ENCODE measurements at regions not wholly inside any gene's neighbourhood (a gene's known extent, or its start where the extent isn't known, plus 50 kb on each side); places are given as distances from the start of the nearest gene placed in this dataset.

DNA sequence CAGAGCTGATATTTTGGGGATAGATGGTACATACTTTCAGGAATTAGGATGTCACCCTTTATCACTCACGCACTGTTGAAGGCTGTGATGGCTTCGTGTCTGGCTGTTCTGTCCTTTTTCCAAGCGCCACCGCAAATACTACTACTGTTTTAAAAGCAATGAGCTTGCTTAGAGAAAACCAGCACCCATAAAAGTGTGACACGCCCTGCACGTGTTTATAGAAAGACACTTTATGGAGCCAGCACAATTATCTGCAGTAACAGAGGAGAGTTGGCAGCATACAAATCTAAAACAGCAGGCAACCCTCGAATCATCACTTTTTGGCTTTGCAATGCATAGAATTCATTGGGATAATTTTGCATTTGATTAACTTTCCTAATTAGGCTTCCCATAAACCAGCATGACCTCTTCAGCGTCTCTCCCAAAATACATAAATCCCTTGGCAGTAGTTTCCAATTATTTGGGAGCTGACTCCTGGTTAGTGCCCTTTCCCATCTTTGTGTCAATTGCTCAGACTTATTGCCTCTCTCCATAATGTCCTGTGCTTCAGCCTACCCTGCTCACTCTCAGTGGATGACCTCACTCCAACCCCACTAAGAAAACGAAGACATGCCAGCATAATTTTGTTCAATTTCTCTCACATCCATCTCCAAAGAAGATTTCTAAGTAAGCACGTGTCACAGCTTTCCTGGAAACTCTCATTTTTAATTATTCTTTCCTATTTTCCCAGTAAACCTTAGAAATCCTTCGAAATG, 118.7 kb upstream of the LARGE1 start:
- POLR2A ChIA-PET, result no interaction called here
- CTCF ChIA-PET, result no interaction called here
- DNase-seq (ENCODE audit: extremely low spot score), result no peak
- TF ChIP-seq, protein P1, sequence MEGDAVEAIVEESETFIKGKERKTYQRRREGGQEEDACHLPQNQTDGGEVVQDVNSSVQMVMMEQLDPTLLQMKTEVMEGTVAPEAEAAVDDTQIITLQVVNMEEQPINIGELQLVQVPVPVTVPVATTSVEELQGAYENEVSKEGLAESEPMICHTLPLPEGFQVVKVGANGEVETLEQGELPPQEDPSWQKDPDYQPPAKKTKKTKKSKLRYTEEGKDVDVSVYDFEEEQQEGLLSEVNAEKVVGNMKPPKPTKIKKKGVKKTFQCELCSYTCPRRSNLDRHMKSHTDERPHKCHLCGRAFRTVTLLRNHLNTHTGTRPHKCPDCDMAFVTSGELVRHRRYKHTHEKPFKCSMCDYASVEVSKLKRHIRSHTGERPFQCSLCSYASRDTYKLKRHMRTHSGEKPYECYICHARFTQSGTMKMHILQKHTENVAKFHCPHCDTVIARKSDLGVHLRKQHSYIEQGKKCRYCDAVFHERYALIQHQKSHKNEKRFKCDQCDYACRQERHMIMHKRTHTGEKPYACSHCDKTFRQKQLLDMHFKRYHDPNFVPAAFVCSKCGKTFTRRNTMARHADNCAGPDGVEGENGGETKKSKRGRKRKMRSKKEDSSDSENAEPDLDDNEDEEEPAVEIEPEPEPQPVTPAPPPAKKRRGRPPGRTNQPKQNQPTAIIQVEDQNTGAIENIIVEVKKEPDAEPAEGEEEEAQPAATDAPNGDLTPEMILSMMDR (IDR thresholded peaks at IDR 0.05; ENCODE audit: control extremely low read depth, extremely low read depth, low read depth, missing control alignments), result no peak

GRCh38 chr22:34045311-34045710, 125.0 kb upstream of the LARGE1 start:
- CTCF ChIA-PET, result no interaction called here
- POLR2A ChIA-PET, result no interaction called here
- TF ChIP-seq, protein P1 (IDR thresholded peaks at IDR 0.05; ENCODE audit: control extremely low read depth, extremely low read depth, low read depth, missing control alignments), result no peak
- no peak for DNase-seq (ENCODE audit: extremely low spot score)

- TF ChIP-seq, protein P1 (IDR thresholded peaks at IDR 0.05; ENCODE audit: control extremely low read depth, extremely low read depth, low read depth, missing control alignments), result no peak
- ChIA-PET POLR2A (no interaction called here), CTCF (no interaction called here)
- DNase-seq (ENCODE audit: extremely low spot score), result no peak
These were observed 135.4 kb upstream of the LARGE1 start for GRCh38 chr22:34055525-34056200.

GRCh38 chr22:34057726-34058125, 137.4 kb upstream of the LARGE1 start:
- no peak for DNase-seq (ENCODE audit: extremely low spot score)
- ChIA-PET POLR2A (no interaction called here), CTCF (interaction anchor here (1.6 kb wide), 1 partner anchor 9 kb away, joined by 3 read pairs; no protein-coding TSS in a partner anchor)
- TF ChIP-seq, protein P1 (IDR thresholded peaks at IDR 0.05; ENCODE audit: control extremely low read depth, extremely low read depth, low read depth, missing control alignments), result no peak

- POLR2A ChIA-PET, result no interaction called here
- TF ChIP-seq, protein P1 (IDR thresholded peaks at IDR 0.05; ENCODE audit: control extremely low read depth, extremely low read depth, low read depth, missing control alignments), result no peak
- DNase-seq (ENCODE audit: extremely low spot score), result no peak
- CTCF ChIA-PET, result no interaction called here
These were observed 144.4 kb upstream of the LARGE1 start for GRCh38 chr22:34064696-34065095.

DNA sequence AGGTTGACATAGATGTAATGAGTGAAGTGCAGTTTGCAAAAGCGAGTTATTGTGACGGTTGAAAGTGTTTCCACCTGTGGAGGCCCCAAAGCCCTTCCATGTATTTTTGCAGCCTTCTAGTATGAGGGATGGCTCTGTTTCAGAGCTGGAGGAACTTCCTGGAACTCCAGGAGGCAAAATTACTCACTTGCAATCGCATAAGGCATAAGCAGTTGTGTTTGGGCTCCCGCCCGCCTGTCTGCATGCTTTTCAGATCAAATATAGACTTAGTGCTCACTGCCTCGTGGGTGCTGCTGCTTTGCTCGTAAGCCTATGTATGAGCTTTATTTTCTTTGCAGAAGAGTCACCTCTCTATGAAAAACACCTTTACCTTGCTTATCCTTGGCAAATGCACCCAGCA, 146.8 kb upstream of the LARGE1 start:
- POLR2A ChIA-PET, result no interaction called here
- TF ChIP-seq, protein P1 (IDR thresholded peaks at IDR 0.05; ENCODE audit: control extremely low read depth, extremely low read depth, low read depth, missing control alignments), result no peak
- no peak for DNase-seq (ENCODE audit: extremely low spot score)
- CTCF ChIA-PET, result no interaction called here
